ENCODE measurements at regions not wholly inside any gene's neighbourhood (a gene's known extent, or its start where the extent isn't known, plus 50 kb on each side); places are given as distances from the start of the nearest gene placed in this dataset.

- Histone ChIP-seq H3K9ac (ENCODE audit: low read length in 2 of 2) (no peak overlapping the region), H3K27me3 (ENCODE audit: control insufficient read depth in 1 of 2, insufficient read depth in 2 of 2, low read length in 2 of 2) (peaks cover 0 to 2% of the 10 kb centered on the region in 2 donors), H3K4me3 (ENCODE audit: low read length in 2 of 2) (no peak overlapping the region), H3K9me3 (ENCODE audit: control insufficient read depth in 2 of 2, low read length in 2 of 2) (no peaks in the 10 kb centered on the region), H3K36me3 (ENCODE audit: control insufficient read depth in 2 of 2, insufficient read depth in 2 of 2, low read length in 2 of 2) (no peaks in the 10 kb centered on the region), H3K4me1 (ENCODE audit: control insufficient read depth, insufficient read depth, low read length) (peaks cover 2% of the 10 kb centered on the region), H3K27ac (ENCODE audit: low read length) (no peak overlapping the region)
These were observed 569.8 kb upstream of the ZFHX3 start for GRCh38 chr16:73617738-73618137.

- Histone ChIP-seq H3K4me1 (ENCODE audit: control insufficient read depth, insufficient read depth, low read length) (peaks cover 2% of the 10 kb centered on the region), H3K27me3 (ENCODE audit: control insufficient read depth in 1 of 2, insufficient read depth in 2 of 2, low read length in 2 of 2) (peaks cover 0 to 2% of the 10 kb centered on the region in 2 donors), H3K27ac (ENCODE audit: low read length) (no peak overlapping the region)
These were observed 568.8 kb upstream of the ZFHX3 start for GRCh38 chr16:73616770-73617169.

GRCh38 chr16:73616166-73616753 is 568.3 kb upstream of the ZFHX3 start:
- Histone ChIP-seq H3K36me3 (ENCODE audit: control insufficient read depth in 2 of 2, insufficient read depth in 2 of 2, low read length in 2 of 2) (no peaks in the 10 kb centered on the region), H3K27me3 (ENCODE audit: control insufficient read depth in 1 of 2, insufficient read depth in 2 of 2, low read length in 2 of 2) (peaks cover 0 to 2% of the 10 kb centered on the region in 2 donors), H3K9me3 (ENCODE audit: control insufficient read depth in 2 of 2, low read length in 2 of 2) (no peaks in the 10 kb centered on the region), H3K4me3 (ENCODE audit: low read length in 2 of 2) (no peak overlapping the region), H3K27ac (ENCODE audit: low read length) (no peak overlapping the region), H3K4me1 (ENCODE audit: control insufficient read depth, insufficient read depth, low read length) (peaks cover 2% of the 10 kb centered on the region), H3K9ac (ENCODE audit: low read length in 2 of 2) (no peak overlapping the region)

More at GRCh38 chr16:73616770-73617169, 568.8 kb upstream of the ZFHX3 start:
- no peaks in the 10 kb centered on the region for H3K9me3 ChIP-seq (ENCODE audit: control insufficient read depth in 2 of 2, low read length in 2 of 2)
- H3K36me3 ChIP-seq (ENCODE audit: control insufficient read depth in 2 of 2, insufficient read depth in 2 of 2, low read length in 2 of 2) = no peaks in the 10 kb centered on the region
- no peak overlapping the region for H3K4me3 ChIP-seq (ENCODE audit: low read length in 2 of 2)
- no peak overlapping the region for H3K9ac ChIP-seq (ENCODE audit: low read length in 2 of 2)

- H3K9ac ChIP-seq (ENCODE audit: low read length in 2 of 2) = no peak overlapping the region
- no peak overlapping the region for H3K27ac ChIP-seq (ENCODE audit: low read length)
- H3K36me3 ChIP-seq (ENCODE audit: control insufficient read depth in 2 of 2, insufficient read depth in 2 of 2, low read length in 2 of 2) = no peaks in the 10 kb centered on the region
- no peaks in the 10 kb centered on the region for H3K9me3 ChIP-seq (ENCODE audit: control insufficient read depth in 2 of 2, low read length in 2 of 2)
- peaks cover 0 to 2% of the 10 kb centered on the region in 2 donors for H3K27me3 ChIP-seq (ENCODE audit: control insufficient read depth in 1 of 2, insufficient read depth in 2 of 2, low read length in 2 of 2)
- peaks cover 2% of the 10 kb centered on the region for H3K4me1 ChIP-seq (ENCODE audit: control insufficient read depth, insufficient read depth, low read length)
- no peak overlapping the region for H3K4me3 ChIP-seq (ENCODE audit: low read length in 2 of 2)
These were observed 567.4 kb upstream of the ZFHX3 start for GRCh38 chr16:73615071-73615940.

GRCh38 chr16:73614131-73614530 is 566.2 kb upstream of the ZFHX3 start:
- no peaks in the 10 kb centered on the region for H3K9me3 ChIP-seq (ENCODE audit: control insufficient read depth in 2 of 2, low read length in 2 of 2)
- no peaks in the 10 kb centered on the region for H3K27me3 ChIP-seq (ENCODE audit: control insufficient read depth in 1 of 2, insufficient read depth in 2 of 2, low read length in 2 of 2)
- H3K36me3 ChIP-seq (ENCODE audit: control insufficient read depth in 2 of 2, insufficient read depth in 2 of 2, low read length in 2 of 2) = no peaks in the 10 kb centered on the region
- peaks cover 2% of the 10 kb centered on the region for H3K4me1 ChIP-seq (ENCODE audit: control insufficient read depth, insufficient read depth, low read length)
- no peak overlapping the region for H3K27ac ChIP-seq (ENCODE audit: low read length)
- no peak overlapping the region for H3K9ac ChIP-seq (ENCODE audit: low read length in 2 of 2)
- no peak overlapping the region for H3K4me3 ChIP-seq (ENCODE audit: low read length in 2 of 2)

- Histone ChIP-seq H3K9me3 (ENCODE audit: control insufficient read depth in 2 of 2, low read length in 2 of 2) (no peaks in the 10 kb centered on the region), H3K27me3 (ENCODE audit: control insufficient read depth in 1 of 2, insufficient read depth in 2 of 2, low read length in 2 of 2) (no peaks in the 10 kb centered on the region), H3K4me3 (ENCODE audit: low read length in 2 of 2) (no peak overlapping the region), H3K27ac (ENCODE audit: low read length) (no peak overlapping the region), H3K9ac (ENCODE audit: low read length in 2 of 2) (no peak overlapping the region), H3K4me1 (ENCODE audit: control insufficient read depth, insufficient read depth, low read length) (peaks cover 2% of the 10 kb centered on the region), H3K36me3 (ENCODE audit: control insufficient read depth in 2 of 2, insufficient read depth in 2 of 2, low read length in 2 of 2) (no peaks in the 10 kb centered on the region)
These were observed 562.8 kb upstream of the ZFHX3 start for GRCh38 chr16:73610605-73611156.

- no peaks in the 10 kb centered on the region for H3K9me3 ChIP-seq (ENCODE audit: control insufficient read depth in 2 of 2, low read length in 2 of 2)
- no peak overlapping the region for H3K27ac ChIP-seq (ENCODE audit: low read length)
These were observed 562.2 kb upstream of the ZFHX3 start for GRCh38 chr16:73610160-73610559.

GRCh38 chr16:73608911-73609310 is 561.0 kb upstream of the ZFHX3 start:
- Histone ChIP-seq H3K27me3 (ENCODE audit: control insufficient read depth in 1 of 2, insufficient read depth in 2 of 2, low read length in 2 of 2) (no peaks in the 10 kb centered on the region), H3K4me1 (ENCODE audit: control insufficient read depth, insufficient read depth, low read length) (no peaks in the 10 kb centered on the region), H3K36me3 (ENCODE audit: control insufficient read depth in 2 of 2, insufficient read depth in 2 of 2, low read length in 2 of 2) (no peaks in the 10 kb centered on the region), H3K9ac (ENCODE audit: low read length in 2 of 2) (no peak overlapping the region), H3K9me3 (ENCODE audit: control insufficient read depth in 2 of 2, low read length in 2 of 2) (no peaks in the 10 kb centered on the region), H3K27ac (ENCODE audit: low read length) (no peak overlapping the region), H3K4me3 (ENCODE audit: low read length in 2 of 2) (no peak overlapping the region)

More at GRCh38 chr16:73610160-73610559, 562.2 kb upstream of the ZFHX3 start:
- Histone ChIP-seq H3K4me1 (ENCODE audit: control insufficient read depth, insufficient read depth, low read length) (peaks cover under 1% of the 10 kb centered on the region), H3K27me3 (ENCODE audit: control insufficient read depth in 1 of 2, insufficient read depth in 2 of 2, low read length in 2 of 2) (no peaks in the 10 kb centered on the region), H3K36me3 (ENCODE audit: control insufficient read depth in 2 of 2, insufficient read depth in 2 of 2, low read length in 2 of 2) (no peaks in the 10 kb centered on the region), H3K4me3 (ENCODE audit: low read length in 2 of 2) (no peak overlapping the region), H3K9ac (ENCODE audit: low read length in 2 of 2) (no peak overlapping the region)

- H3K9me3 ChIP-seq (ENCODE audit: control insufficient read depth in 2 of 2, low read length in 2 of 2) = no peaks in the 10 kb centered on the region
- H3K27ac ChIP-seq (ENCODE audit: low read length) = no peak overlapping the region
- H3K9ac ChIP-seq (ENCODE audit: low read length in 2 of 2) = no peak overlapping the region
- H3K4me3 ChIP-seq (ENCODE audit: low read length in 2 of 2) = no peak overlapping the region
- H3K4me1 ChIP-seq (ENCODE audit: control insufficient read depth, insufficient read depth, low read length) = no peaks in the 10 kb centered on the region
- no peaks in the 10 kb centered on the region for H3K36me3 ChIP-seq (ENCODE audit: control insufficient read depth in 2 of 2, insufficient read depth in 2 of 2, low read length in 2 of 2)
- no peaks in the 10 kb centered on the region for H3K27me3 ChIP-seq (ENCODE audit: control insufficient read depth in 1 of 2, insufficient read depth in 2 of 2, low read length in 2 of 2)
These were observed 557.4 kb upstream of the ZFHX3 start for GRCh38 chr16:73605309-73605708.

- H3K9me3 ChIP-seq (ENCODE audit: control insufficient read depth in 2 of 2, low read length in 2 of 2) = no peaks in the 10 kb centered on the region
- no peaks in the 10 kb centered on the region for H3K36me3 ChIP-seq (ENCODE audit: control insufficient read depth in 2 of 2, insufficient read depth in 2 of 2, low read length in 2 of 2)
- H3K27ac ChIP-seq (ENCODE audit: low read length) = no peak overlapping the region
- H3K4me3 ChIP-seq (ENCODE audit: low read length in 2 of 2) = no peak overlapping the region
- H3K4me1 ChIP-seq (ENCODE audit: control insufficient read depth, insufficient read depth, low read length) = no peaks in the 10 kb centered on the region
- no peaks in the 10 kb centered on the region for H3K27me3 ChIP-seq (ENCODE audit: control insufficient read depth in 1 of 2, insufficient read depth in 2 of 2, low read length in 2 of 2)
- no peak overlapping the region for H3K9ac ChIP-seq (ENCODE audit: low read length in 2 of 2)
These were observed 554.0 kb upstream of the ZFHX3 start for GRCh38 chr16:73601911-73602310.

- H3K36me3 ChIP-seq (ENCODE audit: control insufficient read depth in 2 of 2, insufficient read depth in 2 of 2, low read length in 2 of 2) = no peaks in the 10 kb centered on the region
- no peak overlapping the region for H3K27ac ChIP-seq (ENCODE audit: low read length)
- no peak overlapping the region for H3K9ac ChIP-seq (ENCODE audit: low read length in 2 of 2)
- no peaks in the 10 kb centered on the region for H3K27me3 ChIP-seq (ENCODE audit: control insufficient read depth in 1 of 2, insufficient read depth in 2 of 2, low read length in 2 of 2)
- no peaks in the 10 kb centered on the region for H3K9me3 ChIP-seq (ENCODE audit: control insufficient read depth in 2 of 2, low read length in 2 of 2)
- no peaks in the 10 kb centered on the region for H3K4me1 ChIP-seq (ENCODE audit: control insufficient read depth, insufficient read depth, low read length)
- H3K4me3 ChIP-seq (ENCODE audit: low read length in 2 of 2) = no peak overlapping the region
These were observed 551.9 kb upstream of the ZFHX3 start for GRCh38 chr16:73599870-73600269.

All from stomach smooth muscle (tissue), 2 donors.